Activated naive CD4-positive, alpha-beta T cell treated with anti-CD3 and anti-CD28 coated beads, Interleukin-2, amount 50 U/mL, for 16 hours (primary cell): ENCODE measurements at regions not wholly inside any gene's neighbourhood (a gene's known extent, or its start where the extent isn't known, plus 50 kb on each side); places are given as distances from the start of the nearest gene placed in this dataset.
"Not testable (repeated sequence)": the region's sequence is repeated elsewhere in the genome, so short reads cannot be mapped to it uniquely, and the experiment has no call there.

Source experiments
- DNase-seq: peaks from one replicate; pipeline ENCODE4 v3.0.0-alpha.2; 2020

GRCh38 chr15:84360902-84361301, 125.3 kb downstream of the GOLGA6L4 start:
- not testable (repeated sequence) for DNase-seq

GRCh38 chr15:84384421-84384820, 148.8 kb downstream of the GOLGA6L4 start:
- DNase-seq = not testable (repeated sequence)

- no peak for DNase-seq
These were observed 151.5 kb downstream of the GOLGA6L4 start for GRCh38 chr15:84387086-84387485.

GRCh38 chr15:84388201-84388600, 152.6 kb downstream of the GOLGA6L4 start:
- DNase-seq = not testable (repeated sequence)

GRCh38 chr15:84388638-84389037, 153.1 kb downstream of the GOLGA6L4 start:
- DNase-seq = not testable (repeated sequence)

- not testable (repeated sequence) for DNase-seq
These were observed 154.8 kb downstream of the GOLGA6L4 start for GRCh38 chr15:84390324-84390723.

- no peak for DNase-seq
These were observed 155.6 kb downstream of the GOLGA6L4 start for GRCh38 chr15:84391191-84391590.

GRCh38 chr15:84392020-84392419, 156.4 kb downstream of the GOLGA6L4 start:
- DNase-seq = not testable (repeated sequence)

- DNase-seq = not testable (repeated sequence)
These were observed 157.9 kb downstream of the GOLGA6L4 start for GRCh38 chr15:84393386-84393936.

- DNase-seq = not testable (repeated sequence)
These were observed 158.4 kb downstream of the GOLGA6L4 start for GRCh38 chr15:84393966-84394365.

- not testable (repeated sequence) for DNase-seq
These were observed 159.8 kb downstream of the GOLGA6L4 start for GRCh38 chr15:84395384-84395783.

- DNase-seq = not testable (repeated sequence)
These were observed 160.3 kb downstream of the GOLGA6L4 start for GRCh38 chr15:84395881-84396280.

GRCh38 chr15:84397066-84397465, 161.5 kb downstream of the GOLGA6L4 start:
- not testable (repeated sequence) for DNase-seq

GRCh38 chr15:84398087-84398486, 162.5 kb downstream of the GOLGA6L4 start:
- DNase-seq = not testable (repeated sequence)

- DNase-seq = no peak
These were observed 163.5 kb downstream of the GOLGA6L4 start for GRCh38 chr15:84398763-84399701.

- DNase-seq = no peak
These were observed 164.6 kb downstream of the GOLGA6L4 start for GRCh38 chr15:84400017-84400740.

GRCh38 chr15:84400820-84401219, 165.2 kb downstream of the GOLGA6L4 start:
- no peak for DNase-seq

GRCh38 chr15:84401461-84401860, 165.9 kb downstream of the GOLGA6L4 start:
- DNase-seq = not testable (repeated sequence)

- DNase-seq = not testable (repeated sequence)
These were observed 166.6 kb downstream of the GOLGA6L4 start for GRCh38 chr15:84401891-84402840.

- DNase-seq = no peak
These were observed 167.5 kb downstream of the GOLGA6L4 start for GRCh38 chr15:84402856-84403608.

- not testable (repeated sequence) for DNase-seq
These were observed 173.8 kb downstream of the GOLGA6L4 start for GRCh38 chr15:84409357-84409756.
